GM18909 (cell line): ENCODE measurements at regions not wholly inside any gene's neighbourhood (a gene's known extent, or its start where the extent isn't known, plus 50 kb on each side); places are given as distances from the start of the nearest gene placed in this dataset.

Experiments used
- ATAC-seq: cut with Tn5 transposase; IDR thresholded peaks from one replicate; pipeline ENCODE4 v1.9.1; 2021; ENCODE audit warnings: mild to moderate bottlenecking; ENCODE audit not compliant: unreplicated experiment, poor library complexity

GRCh38 chr15:96768435-96768789, 437.9 kb downstream of the NR2F2 start:
- ATAC-seq, result no peak

DNA sequence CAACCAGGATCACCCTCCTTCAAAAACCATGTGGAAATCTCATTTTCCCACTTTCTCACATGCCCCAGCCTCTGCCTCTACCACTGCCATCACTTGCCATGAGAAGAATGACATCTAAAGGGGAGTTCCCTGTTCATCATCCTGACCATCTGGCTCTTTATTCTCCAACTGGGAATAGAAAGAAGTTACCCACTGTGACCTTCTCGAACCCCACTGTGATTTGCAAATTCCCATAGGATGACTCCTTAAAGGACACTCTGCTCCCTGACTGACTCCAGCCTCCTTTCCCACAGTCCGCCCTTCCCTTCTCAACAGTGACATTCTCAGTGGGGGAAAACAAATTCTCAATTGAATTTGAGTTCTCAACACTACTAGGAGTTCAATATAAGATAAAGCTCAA, 440.5 kb downstream of the NR2F2 start:
- ATAC-seq, result no peak

GRCh38 chr15:96774216-96774615, 443.7 kb downstream of the NR2F2 start:
- ATAC-seq, result no peak

DNA sequence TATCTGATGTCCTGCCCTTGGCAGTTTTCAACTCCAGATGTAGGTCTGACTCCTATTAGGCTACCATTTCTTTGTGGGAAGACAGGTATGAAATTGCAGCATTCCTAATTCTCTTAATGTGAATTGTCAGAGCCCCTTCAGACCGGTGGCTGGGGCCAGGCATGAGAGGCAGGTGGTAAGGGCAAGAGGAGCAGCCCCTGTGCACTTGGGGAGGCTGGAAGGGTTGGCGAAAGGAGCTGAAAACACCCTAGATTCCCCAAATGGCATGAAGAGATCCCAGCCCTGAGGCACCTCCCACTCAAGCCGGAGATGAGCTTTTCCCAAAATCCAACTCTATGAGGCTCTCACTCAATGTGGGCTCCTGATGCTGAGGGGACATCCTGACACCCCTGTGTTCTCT, 453.2 kb downstream of the NR2F2 start:
- ATAC-seq, result no peak

- ATAC-seq, result no peak
These were observed 459.5 kb downstream of the NR2F2 start for GRCh38 chr15:96790004-96790403.

DNA sequence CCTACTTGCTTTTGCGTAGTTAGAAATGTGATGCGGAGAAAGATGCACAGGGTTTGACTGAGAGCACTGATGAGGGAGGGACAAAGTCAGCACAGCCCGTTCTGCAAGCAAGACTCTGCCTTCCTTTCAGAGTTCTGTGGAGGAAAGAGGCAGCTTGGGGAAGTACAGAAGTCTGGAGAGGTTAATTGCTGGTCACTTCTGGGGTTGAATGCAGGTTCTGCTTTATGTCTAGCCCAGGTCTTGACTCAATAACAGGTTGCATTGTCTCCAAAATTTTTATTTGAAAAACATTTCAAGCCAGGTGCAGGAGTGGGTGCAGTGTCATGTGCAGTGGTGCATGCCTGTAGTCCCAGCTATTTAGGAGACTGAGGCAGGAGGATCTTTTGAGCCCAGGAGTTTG, 461.7 kb downstream of the NR2F2 start:
- no peak for ATAC-seq

GRCh38 chr15:96796841-96797240, 466.3 kb downstream of the NR2F2 start:
- no peak for ATAC-seq

DNA sequence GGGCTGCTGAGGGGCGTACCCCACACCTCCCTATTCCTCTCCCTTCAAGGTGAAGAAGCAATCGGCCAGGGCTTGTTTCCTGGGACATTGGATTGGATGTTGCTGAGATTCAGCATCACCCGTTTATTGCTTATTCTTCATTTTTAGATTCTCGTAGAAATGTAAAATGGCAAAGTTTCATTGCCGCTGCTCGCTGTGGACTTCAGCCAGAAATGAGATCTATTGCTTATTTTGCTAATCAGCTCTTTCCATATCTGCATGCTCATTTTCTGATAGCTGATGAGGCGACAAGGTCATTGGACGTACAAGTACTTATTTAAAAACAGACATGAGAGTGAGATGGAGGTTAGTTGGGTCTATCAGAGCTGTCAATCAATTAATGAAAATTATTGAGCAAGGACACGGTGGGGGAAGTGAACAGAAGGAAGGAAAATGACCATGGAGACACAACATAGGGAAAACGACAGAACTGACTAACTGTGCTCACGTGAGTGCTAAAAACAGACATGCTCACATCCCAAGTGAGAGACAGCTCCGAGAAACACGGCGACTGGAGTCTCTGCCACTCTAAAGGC, 471.2 kb downstream of the NR2F2 start:
- no peak for ATAC-seq

DNA sequence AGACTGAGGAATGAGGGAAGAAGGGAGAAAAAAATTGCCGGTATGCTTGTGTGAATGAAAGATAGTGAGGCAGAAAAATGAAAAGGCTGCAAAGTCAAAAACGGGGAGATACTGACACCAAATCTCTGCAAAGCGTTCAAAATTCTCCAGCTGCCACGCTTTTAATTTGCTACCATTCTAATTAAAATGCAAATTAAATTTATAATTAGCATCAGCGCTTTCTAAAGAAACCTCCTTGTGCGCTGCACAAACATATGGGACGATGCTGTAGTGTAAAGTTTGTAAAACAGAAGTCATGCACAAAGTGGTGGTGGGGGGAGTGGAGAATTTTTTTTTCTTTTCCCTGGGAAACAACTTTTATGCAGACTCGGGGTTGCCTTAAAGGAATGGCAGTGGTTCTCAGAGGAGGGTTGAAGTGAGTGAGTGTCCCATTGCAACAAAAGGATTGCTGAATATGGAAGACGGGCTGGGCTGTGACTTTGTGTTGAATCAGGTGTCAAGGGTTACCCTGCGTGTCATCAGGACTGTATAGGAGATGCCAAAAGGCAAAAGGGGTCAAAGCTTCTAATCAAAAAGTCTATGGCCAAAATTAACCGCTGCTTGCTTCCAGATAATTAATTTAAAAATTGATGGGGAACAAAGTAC, 472.2 kb downstream of the NR2F2 start:
- no peak for ATAC-seq

DNA sequence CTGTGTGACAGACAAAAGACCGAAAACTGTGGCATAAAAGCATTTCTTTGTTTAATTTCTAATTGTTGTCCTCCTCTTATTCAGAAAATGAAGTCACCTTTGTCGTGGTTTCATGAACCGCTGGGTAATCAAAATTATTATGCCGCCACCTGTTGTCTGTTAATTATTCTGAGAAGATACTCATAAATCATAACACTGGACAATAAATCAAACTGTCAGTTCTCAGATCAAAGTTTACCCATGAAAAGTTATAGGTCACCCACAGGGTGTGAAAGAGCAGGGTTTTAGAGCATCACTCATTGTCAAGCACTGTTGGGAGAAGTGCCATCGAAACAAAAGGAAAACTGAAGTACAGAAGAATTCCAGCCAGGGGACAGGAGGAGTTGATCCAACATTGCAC, 474.3 kb downstream of the NR2F2 start:
- no peak for ATAC-seq

GRCh38 chr15:96807361-96807760, 476.9 kb downstream of the NR2F2 start:
- no peak for ATAC-seq

GRCh38 chr15:96817900-96818299, 487.4 kb downstream of the NR2F2 start:
- ATAC-seq, result no peak

DNA sequence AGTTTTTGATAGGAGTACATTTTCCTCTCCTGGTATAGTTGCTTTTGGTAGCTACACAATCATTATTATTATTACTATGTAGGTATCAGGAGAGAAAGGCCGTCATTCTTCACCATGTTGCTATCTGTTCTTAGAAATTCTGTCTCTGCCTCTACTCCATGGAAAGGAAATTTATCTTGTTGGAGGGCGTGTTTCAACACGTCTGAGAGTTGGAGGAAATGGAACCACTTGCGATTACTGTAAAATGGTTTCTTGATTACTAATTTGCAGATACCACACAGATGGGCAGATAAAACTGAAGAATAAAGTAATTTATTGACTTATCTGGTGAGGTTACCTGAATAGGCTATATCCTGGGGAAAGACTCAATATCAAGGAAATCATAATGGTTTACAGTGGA, 488.4 kb downstream of the NR2F2 start:
- ATAC-seq, result no peak

- ATAC-seq, result no peak
These were observed 497.5 kb downstream of the NR2F2 start for GRCh38 chr15:96827981-96828380.

DNA sequence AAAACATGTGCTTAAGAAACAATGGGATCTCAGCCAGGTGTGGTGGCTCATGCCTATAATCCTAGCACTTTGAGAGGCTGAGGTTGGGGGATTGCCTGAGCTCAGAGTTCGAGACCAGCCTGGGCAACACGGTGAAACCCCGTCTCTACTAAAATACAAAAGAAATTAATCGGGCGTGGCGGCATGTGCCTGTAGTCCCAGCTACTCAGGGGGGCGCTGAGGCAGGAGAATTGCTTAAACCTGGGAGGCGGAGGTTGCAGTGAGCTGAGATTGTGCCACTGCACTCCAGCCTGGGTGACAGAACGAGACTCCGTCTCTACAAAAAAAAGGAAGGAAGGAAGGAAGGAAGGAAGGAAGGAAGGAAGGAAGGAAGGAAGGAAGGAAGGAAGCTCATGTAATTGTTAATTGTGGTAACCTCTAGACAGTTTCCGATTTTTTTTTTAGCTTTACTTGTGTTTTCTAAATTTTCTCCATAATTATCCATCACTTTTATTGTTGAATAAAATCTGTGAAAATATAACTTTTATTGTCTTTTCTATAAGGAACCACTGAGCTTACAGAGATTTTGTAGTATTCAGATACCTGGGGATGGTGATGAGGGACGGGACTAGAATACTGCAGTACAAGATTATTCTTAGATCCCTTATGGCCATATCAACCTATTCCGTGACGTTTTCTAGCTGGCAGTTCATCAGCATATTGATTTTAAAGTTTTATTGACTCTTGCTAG, 506.9 kb downstream of the NR2F2 start:
- no peak for ATAC-seq

GRCh38 chr15:96838081-96838480, 507.6 kb downstream of the NR2F2 start:
- ATAC-seq, result no peak

GRCh38 chr15:96849271-96849900, 518.9 kb downstream of the NR2F2 start:
- ATAC-seq, result no peak

DNA sequence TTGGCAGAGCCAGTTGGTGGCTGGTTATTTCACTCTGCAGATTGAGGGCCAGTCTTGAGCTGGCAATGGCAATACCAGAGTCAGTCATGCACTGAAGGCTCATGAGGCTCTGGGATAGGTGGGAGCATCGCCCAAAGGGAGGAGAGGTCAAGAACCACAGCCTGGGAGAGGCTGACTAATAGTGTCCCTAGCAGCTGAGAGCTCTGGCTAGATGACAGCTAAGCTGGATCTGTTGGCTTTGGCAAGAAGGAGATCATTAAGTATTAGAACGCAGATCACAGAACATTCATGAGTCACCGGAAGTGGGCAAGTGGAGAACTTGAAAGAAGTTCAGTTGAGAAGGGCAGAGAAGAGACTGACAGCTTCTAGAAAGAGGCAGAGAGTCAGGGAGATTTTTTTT, 521.1 kb downstream of the NR2F2 start:
- no peak for ATAC-seq

DNA sequence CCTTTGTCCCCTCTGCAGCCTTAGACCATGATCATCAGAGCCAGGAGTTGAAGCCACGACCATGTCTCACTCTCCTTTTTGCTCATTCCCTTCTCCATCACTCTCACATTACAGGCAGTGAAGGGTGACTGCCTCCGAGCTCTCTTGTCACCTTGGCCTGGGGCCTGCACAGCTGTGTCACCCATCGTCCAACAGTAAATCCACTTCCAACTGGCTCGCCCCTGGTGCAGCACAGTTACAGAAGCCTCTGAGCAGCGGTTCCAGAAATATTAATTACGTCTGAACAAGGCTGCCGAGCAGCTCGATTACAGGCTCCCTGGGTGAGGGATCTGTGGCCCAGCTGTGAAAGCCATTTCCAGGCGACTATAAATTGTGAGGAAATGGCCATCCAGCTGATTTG, 528.2 kb downstream of the NR2F2 start:
- no peak for ATAC-seq

- no peak for ATAC-seq
These were observed 530.2 kb downstream of the NR2F2 start for GRCh38 chr15:96860741-96861140.

- ATAC-seq, result no peak
These were observed 537.5 kb downstream of the NR2F2 start for GRCh38 chr15:96867992-96868391.
